CD4-positive, alpha-beta T cell treated with Interleukin-15 for 1 hour (primary cell): ENCODE measurements at regions not wholly inside any gene's neighbourhood (a gene's known extent, or its start where the extent isn't known, plus 50 kb on each side); places are given as distances from the start of the nearest gene placed in this dataset.

Experiments
- DNase-seq: peaks from one replicate; pipeline ENCODE4 v3.0.0-alpha.2; 2020

DNA sequence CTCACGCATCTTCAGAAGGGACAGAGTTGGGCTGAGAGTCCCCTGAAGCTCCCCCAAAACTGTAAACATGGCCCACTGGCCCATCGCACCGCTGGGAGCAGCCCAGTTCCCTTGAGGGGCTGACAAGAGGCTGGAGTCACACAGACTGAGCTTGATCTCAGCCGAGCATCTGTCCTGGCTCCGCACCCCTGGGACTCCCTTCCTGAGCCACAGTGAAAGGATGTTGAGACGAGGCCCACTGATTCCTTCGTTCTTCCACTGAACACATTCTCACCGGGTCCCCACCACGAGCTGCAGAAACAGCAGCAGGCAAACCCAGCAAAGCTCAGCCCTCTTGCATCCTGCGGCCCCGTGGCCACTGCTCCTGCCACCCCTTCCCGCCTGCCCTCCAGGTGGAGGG is 145.9 kb upstream of the CIBAR2 start:
- no peak for DNase-seq

DNA sequence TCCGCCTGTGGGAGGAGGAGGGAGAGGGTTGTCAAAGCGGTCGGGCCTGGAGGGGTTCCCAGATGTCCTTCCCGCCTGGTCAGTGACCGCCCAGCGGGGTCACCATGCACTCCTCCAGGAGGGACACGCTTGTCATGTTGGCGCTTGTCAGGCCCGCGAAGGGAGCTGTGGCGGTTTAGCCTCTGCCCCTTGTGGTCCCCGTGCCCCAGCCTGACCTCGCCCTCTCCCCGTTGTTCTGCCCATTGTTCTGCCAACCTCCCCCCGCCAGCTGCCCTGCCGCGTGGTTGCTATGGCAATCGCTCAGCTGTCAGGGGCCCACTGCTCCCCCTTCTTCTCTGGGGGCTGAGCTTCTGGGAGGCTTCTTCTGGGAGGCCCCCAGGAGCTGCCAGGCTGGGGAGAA is 146.4 kb upstream of the CIBAR2 start:
- no peak for DNase-seq

DNA sequence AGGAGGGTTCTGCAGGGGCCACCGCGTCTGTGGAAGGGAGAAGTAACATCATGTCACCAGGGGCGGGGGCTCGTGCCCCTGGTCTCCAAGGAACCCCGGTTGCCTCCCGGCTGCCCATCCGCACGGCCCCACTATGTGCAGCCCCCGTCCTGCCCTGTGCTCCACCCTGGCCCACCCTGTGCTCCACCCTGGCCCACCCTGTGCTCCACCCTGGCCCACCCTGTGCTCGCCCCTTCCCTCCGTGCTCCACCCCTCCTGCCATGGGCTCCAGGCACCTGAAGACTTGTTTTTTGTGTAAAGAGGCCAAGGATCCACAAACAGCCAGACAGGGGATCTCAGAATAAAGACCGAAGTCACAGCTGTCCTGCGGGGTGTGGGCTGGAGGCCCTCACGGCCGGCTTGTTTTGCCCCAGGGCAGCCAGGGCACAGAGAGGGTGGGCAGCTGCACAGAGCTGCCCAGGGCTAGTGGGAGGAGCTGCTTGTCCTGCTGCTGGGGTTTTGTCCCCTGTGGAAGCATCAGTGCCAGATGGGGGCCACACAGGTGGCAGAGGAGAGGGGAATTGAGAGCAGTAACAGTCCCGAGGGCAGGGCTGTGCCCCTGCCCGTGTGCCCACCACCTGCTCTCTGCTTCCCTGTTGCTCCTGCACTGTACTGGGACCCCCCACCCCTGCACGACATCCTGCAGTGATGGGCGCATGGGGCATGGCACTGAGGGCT is 147.0 kb upstream of the CIBAR2 start:
- DNase-seq = no peak

DNA sequence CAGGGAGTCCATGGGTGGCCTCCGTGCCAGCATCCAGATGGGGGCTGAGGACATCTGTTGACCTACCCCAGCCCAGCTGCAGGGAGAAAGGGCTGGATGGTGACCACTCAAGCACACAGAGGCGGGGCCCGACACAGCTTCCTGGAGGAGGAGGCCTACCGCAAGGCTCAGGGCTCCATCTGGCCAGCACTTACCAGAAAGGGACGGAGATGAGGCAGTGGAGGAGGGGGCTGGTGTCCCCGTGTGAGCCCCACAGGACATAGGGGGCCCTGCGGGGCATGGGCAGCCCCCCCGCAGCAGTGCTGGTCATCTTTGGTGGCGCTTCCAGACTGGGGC is 147.5 kb upstream of the CIBAR2 start:
- DNase-seq = no peak

DNA sequence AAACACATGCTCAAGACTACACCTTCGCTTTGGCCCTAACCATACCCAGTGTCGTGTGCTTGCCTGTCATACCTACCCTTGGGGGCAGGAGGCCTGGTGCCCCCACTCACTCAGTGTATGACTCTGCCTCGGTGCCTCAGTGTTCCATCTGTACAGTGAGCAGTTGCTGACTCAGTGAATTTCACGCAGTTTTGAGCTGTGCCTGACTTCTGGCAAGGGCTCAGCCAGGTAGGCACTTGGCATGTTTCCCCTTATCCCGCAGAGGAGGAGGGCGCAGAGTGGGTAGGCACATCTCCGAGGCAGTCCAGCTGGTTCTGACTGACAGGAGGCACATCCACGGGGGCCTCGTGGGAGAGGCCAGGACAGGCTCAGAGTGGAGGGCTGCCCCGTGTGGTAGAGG is 148.9 kb upstream of the CIBAR2 start:
- DNase-seq = no peak

DNA sequence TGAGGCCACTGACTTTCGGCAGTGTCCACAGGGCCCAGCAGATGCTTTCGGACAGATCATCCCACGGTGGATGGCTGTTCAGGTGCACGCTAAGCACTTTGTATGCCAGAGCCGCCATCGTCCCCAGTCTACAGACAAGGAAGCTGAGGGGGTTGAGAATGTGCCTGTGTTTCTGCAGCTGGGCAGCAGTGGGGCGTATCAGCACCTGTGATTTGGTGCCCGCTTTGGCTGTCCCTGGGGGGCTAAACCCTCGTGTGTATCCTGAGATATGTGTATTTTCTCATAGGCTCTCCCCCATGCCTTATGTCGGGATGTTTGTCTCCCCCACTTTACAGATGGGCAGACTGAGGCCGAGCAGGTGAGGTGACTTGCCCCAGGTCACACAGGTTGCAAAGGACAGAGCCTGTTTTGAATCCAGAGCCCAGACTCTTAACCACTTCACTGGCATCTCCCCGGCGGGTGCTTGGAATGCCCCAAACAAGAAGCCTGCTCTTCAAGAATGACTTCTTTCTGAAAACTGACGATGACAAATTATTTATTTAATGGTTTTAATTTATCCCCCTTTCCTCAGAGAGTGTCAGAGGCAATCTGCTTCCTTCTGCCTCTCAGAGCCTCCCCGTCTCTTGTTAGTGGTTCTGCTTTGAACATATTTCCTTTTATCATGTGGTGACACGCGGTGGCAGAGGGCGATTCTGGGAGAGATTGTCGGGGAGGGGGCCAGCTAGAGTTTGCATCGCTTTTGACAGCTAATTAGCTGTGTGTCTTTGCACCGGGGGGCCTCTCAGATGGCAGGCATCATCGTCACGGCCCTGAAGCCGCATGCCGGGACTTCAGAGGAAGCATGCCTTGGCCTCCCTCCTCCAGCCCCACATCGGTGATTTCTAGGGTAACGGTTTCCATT is 149.6 kb upstream of the CIBAR2 start:
- peak; percentile 28 for DNase-seq

DNA sequence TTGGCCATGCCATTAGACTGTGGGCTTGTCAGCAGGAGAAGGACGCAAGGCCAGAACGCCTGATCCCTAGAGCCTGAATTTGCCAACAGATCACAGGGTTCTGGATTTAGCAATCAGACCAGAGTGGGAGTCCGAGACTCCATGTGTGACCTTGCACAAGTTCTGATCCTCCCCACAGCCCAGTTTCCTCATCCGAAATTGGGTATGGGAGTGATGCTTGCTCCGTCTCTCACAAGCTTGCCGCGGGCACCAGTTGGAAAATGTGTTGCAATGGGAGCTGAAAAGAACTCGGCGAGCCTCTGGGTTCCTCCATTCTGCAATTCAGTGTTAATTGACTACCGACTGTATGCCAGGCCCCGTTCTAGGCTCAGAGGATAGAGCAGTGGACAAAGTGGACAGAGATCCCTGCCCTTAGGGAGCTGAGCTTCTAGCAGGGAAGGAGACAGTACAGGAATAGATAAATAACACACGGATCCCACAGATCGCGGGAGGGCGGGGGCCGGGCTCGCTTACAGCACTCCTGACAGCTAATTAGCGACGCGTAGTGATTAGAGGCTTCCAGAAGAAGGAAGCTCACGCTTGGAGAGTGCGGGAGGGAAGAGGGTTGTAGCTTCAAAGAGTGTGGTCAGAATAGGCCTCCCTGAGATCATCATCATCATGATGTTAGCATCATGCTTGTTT is 150.4 kb upstream of the CIBAR2 start:
- DNase-seq = no peak

DNA sequence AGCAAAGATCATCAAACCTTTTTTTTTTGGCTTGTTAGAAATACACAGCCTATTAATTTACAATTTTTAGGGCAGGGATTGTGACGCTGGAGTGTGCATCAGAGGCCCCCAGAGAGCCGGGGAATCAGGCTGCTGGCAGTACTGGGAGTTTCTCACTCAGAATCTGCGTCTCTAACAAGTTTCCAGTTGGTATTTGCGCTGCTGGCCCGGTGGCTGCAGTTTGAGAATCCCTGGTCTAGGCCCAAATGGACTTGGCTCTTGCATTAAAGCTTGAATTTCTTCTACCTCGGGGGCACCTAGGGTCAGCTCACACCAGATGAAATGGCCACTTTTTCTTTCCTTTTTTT is 150.9 kb upstream of the CIBAR2 start:
- no peak for DNase-seq

DNA sequence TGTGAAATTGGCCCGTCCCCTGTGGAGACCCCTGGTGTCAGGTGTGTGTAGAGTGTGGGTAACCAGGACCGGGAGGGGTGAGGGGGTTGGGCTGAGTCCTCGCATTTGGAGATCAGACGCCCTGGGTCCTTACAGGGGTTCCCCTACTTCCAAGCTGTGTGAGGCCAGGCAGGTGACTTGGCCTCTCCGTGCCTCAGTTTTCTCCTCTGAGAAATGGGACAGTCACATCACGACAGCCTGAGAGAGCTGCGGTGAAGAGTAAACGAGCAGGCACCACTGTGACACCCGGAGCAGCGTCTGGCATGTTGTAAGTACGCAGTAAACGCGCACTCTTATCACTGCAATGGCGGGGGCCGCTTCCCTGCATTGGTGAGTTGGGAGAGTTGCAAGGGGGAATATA is 152.5 kb upstream of the CIBAR2 start:
- no peak for DNase-seq

DNA sequence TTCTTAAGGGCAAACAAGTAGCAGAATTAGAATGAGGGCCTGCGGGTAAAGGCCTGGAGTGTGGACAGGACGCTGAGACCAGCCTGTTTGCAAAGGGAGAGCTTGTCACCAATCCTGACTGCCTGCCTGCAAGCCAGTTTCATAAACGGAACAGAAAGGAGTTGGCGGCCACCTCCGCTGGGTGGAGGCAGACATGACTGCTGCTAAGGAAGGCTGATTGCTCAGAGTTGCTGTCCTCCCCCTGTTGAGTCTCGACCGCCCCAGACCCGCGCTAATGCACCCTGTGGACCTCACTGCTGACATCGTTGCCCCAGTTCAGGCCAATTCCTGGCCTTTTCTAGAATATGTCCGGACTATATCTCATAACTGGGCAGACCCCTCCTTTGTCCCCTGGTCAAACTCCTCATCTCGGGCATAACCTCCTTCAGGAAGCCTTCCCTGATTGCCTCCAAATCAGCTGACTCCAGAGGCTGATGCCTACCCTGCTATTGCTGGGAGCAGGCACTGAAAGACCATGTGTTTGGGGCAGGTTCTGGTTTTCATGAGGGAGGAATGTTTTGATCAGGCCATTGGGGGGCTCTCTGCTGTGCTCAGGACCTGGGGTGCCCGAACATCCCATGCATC is 153.0 kb upstream of the CIBAR2 start:
- no peak for DNase-seq

DNA sequence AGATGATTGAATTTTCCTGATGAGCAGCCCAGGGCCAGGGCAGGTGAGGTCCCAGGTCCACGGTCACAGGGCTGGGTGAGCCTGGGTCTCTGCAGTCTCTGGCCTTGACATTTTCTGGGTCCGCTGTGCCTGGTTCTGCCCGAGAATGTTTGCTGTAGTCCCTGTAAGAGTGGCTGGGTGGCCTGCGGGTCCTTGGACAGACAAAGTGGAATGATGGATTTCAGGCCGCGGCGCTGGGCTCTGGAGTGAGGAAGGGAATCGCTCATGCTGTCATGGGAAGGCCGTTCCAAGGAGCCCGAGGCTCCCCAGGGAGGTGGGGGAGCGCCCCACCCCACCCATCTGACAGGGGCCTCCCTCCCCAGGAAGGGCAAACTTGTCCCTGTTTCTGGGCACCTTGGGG is 153.5 kb upstream of the CIBAR2 start:
- DNase-seq = no peak

DNA sequence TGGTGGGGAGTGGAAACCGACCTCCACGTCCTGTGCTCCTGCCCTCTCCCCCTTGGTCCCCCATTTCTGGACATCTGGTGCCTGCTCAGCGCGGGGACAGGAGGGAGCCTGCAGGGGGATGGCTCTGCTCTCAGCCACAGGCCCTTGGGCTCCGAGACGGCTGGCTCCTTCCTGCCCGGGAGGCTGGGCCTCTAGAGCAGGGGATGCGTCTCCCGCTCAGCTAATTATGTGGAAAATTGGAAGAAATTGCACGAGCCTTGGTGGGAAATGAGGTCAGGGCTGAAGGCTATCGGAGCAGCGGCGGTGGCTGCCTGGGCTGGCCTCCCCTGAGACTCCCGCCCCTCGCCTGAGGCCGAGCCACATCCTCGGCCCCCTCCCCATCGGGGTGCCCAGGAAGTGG is 154.6 kb upstream of the CIBAR2 start:
- DNase-seq = no peak

DNA sequence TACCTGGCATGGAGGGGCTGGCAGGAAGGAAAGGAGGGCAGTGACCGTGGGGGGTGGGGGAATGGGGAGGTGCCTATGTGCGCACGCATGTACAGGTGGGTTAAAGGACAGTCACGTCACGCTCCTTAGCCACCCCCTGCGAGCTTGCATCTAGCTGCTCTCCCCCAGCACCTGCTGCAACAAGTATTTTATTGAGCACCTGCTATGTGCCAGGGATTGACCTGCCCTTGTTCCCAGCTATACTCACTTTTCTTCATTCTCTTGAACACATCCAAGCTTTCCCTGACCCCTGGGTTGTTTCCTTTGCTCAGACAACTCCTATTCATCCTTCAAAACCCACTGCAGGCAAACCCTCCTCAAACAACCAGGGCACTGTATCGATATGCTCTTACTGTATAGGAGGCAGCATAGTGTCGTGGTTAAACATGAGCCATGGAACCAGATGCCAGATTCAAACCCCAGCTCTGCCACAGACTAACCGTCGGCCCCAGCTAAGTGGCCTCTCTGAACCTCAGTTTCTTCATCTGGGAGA is 155.2 kb upstream of the CIBAR2 start:
- no peak for DNase-seq

DNA sequence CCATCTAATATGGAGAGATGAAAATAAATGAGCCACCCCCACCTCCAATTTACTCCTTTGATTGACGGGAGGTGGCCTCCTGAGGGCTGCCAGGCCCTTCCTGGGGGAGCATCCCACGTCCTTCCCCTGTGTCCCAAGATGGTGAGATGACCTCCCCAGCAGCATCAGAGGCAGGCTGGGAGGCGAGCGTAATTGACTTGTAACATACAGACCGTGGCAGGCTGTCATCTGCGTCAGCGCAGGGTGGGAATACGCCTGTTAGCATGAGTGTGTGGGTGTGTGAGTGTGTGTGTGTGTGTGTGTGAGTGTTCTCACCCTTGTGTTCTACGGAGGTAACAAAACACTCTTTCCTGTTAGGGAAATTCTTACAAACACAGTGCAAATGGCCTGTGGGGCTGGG is 156.9 kb upstream of the CIBAR2 start:
- DNase-seq = no peak

DNA sequence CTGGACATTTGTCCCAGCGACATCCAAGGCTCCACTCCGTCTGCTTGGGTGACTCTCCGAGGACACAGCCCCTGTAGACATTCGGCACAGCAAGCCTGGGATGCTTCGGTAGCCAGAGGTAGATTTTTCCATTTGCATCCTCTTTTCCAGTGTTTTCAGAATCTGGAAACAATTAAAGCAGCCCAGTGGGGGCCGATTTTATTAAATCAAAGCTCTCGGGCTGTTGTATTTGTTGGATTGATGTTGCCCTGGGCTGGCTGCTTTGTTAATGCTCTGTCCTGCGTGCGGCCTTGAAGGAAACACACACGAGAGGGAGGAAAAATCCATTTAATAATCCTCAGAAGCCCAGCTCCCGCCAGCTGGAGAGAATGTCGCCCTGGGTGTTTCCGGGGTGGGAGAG is 158.1 kb upstream of the CIBAR2 start:
- DNase-seq = no peak

DNA sequence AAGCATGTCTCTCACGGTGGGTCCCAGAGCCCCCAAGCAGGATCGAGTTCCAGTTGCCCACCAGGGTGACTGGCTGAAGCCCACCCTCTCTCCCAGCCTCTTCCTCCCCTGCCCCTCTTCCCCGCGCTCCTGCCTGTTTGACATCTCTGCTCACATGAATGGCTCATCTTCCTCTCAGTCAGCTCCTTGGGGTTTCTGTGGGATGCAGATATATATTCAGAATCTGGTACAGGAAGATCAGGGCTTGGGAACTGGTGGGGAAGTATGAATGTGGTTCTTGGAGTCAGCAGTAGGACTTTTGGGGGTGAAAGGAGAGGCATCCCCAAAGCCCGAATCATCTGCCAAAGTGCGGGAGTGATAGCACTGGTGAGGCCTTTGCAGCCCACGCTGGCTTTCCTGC is 158.9 kb upstream of the CIBAR2 start:
- no peak for DNase-seq

DNA sequence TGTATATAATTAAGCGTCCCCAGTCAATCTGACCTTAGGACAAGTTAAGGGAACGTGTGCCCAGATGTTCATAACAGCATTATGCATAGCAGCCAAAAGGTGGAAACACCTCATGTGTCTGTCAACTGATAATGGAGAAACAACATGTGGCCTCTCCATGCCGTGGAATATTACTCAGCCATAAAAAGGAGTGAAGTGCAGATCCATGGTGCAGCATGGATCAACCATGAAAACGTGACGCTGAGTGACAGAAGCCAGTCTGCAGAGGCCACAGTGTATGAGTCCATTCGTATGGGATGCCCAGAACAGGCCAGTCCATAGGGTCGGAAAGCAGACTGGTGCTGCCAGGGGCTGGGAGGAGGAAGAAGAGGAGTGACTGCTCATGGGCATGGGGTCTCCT is 161.0 kb upstream of the CIBAR2 start:
- DNase-seq = no peak

DNA sequence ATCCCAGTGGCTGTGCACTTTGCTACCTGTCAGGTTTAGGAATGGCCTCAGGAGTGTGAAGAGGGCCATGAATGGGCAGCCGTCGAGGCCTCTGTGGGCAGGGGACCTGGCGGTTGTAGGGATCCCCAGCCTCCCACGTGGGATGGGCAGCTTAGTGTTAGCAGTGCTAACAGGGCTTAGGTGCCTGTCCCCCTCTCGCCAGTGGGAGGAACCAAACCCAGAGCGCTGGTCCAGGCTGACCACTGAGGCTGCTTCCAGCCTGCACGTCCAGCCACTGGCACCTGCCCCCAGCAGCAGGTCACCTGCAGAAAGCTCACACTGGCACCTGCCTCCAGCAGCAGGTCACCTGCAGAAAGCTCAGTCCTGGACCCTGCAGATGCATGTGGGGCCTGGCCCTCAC is 162.2 kb upstream of the CIBAR2 start:
- no peak for DNase-seq

DNA sequence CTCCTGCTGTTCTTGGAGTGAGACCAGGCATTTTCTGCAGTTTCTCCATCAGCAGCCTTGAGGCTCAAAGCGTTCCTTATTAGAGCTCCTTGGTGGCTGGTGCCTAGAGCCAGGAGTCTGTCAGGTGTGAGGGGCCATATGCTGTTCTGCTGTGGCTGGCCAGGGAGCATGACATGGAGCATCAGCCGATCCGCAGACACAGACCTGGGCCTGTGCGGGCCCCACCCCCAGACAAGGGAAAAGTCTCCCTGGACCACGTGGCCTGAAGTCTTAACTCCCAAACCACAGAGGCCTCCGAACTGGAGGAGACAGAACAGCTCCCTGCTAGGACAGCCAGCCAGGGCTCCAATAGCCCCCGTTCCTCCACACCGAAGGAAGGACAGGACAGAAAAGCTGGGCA is 162.7 kb upstream of the CIBAR2 start:
- DNase-seq = no peak

DNA sequence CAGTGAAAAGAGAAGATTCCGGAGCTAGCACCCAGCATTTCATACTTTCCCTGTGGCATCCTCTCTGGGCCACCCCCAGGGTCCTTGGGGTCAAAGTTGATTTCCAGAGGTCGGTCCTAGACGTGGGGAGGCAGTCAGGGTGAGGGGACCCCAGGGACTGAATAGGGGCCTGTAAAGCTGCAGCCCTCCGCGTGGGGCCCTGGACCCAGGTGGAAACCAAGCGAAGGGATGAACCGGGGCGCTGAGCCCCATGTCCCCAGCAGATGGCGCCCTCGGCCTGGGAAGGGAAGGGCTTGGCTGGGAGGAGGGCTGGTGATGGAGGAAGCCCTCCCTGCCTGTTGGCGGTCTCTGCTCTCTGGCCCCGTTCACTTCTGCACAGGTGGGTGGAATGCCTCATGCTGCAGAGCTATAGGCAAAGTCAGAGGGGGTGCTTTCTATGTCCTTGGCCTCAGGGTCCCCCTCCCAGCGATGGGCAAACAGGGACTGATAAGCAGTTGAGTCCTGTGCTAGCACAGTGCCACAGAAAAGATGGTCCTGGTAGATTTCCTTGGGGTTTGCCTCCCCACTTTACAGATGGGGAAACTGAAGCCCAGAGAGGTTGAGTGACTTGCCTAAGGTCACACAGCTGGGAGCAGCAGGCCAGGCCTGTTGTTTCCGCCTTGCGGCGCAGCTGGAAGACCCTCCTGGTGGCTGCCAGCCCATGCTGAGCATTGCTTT is 163.4 kb upstream of the CIBAR2 start:
- peak; percentile 35 for DNase-seq

DNA sequence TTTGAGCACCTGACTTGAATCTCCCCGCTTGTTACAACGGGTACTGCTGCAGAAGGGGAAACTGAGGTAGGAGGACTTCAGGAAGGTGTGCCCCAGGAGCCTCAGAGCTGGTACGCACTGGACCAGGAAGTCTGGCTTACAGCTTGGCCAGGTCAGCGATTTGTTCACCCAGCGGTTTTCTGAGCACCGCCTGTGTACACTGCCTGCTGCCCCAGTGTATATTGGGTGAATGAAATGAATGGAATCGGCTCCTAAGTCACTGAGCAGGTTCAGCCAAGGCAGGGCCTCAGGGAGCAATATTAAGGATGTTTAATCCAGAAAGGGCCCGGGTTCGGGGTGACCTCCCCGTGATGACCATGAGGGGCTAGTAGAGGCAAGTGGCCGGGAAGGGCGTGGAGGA is 164.0 kb upstream of the CIBAR2 start:
- DNase-seq = no peak

DNA sequence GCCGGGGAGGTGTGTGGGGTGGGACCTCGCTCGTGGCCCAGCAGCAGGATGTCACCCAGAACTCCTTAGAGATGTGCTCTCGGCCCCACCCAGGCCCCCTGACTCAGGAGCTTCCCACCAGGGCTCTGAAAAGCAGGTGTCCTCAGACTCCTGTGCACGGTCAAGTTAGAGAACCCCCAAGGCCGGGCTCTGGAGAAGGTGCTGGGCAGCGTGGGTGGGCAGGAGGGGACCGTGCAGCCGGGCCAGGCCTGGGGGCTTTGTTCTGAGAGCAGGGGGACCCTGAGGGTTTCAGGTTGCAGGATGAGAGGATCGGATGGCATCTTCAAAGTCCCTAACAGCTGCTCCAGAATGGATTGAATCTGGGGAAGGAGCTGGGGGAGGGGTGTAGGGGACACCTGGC is 164.4 kb upstream of the CIBAR2 start:
- no peak for DNase-seq

DNA sequence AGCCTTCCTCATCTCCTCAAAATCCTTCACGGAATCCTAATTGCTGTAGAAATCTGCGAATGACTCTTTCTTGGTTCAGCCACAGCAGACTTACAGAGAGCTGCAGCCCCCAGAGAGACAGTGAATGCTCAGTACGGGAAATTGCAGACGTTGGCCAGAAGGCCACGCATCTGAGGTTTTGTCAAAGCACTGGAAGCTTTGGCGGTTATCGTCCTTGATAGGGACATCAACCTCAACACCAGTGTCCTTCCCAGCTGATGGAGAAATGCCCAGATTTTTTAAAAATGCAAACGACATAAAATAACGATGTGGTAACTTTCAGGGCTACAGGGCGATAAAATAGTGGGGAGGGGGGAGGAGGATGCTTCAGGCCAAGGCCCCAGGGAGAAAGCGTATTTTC is 166.6 kb upstream of the CIBAR2 start:
- no peak for DNase-seq
